Smooth muscle cell (in vitro differentiated cells): ENCODE measurements at regions not wholly inside any gene's neighbourhood (a gene's known extent, or its start where the extent isn't known, plus 50 kb on each side); places are given as distances from the start of the nearest gene placed in this dataset.

Experiments
- DNase-seq: peaks from one replicate; lab custom pipeline; 2025; ENCODE audit not compliant: unreplicated experiment; lab: John Stamatoyannopoulos, UW
- H2AFZ ChIP-seq: fragments of 200-600 bp; sonication (generic); 2 replicates; pipeline ENCODE4 v1.6.0; 2016; ENCODE audit warnings: antibody characterized with exemption, low read depth, mild to moderate bottlenecking
- H3F3A ChIP-seq: fragments of 200-600 bp; sonication (generic); 2 replicates; pipeline ENCODE4 v1.6.0; 2017; ENCODE audit warnings: antibody characterized with exemption, low read depth
- H3K27ac ChIP-seq: fragments of 200-600 bp; sonication (generic); 2 replicates; pipeline ENCODE4 v1.5.1; 2016; ENCODE audit warnings: low read depth, mild to moderate bottlenecking
- H3K27me3 ChIP-seq: fragments of 200-600 bp; sonication (generic); 2 replicates; pipeline ENCODE4 v1.6.1; 2016; ENCODE audit warnings: low read depth, mild to moderate bottlenecking
- H3K36me3 ChIP-seq: fragments of 200-600 bp; sonication (generic); 2 replicates; pipeline ENCODE4 v1.5.1; 2016; ENCODE audit warnings: low read depth
- H3K4me1 ChIP-seq: fragments of 200-600 bp; sonication (generic); 2 replicates; pipeline ENCODE4 v1.5.1; 2016; ENCODE audit warnings: low read depth
- H3K4me2 ChIP-seq: fragments of 200-600 bp; sonication (generic); 2 replicates; pipeline ENCODE4 v1.6.0; 2016; ENCODE audit warnings: mild to moderate bottlenecking
- H3K4me3 ChIP-seq: fragments of 200-600 bp; sonication (generic); 2 replicates; pipeline ENCODE4 v1.5.1; 2016; ENCODE audit warnings: mild to moderate bottlenecking
- H3K79me2 ChIP-seq: fragments of 200-600 bp; sonication (generic); 2 replicates; pipeline ENCODE4 v1.6.0; 2016; ENCODE audit warnings: low read depth, mild to moderate bottlenecking
- H3K9ac ChIP-seq: fragments of 200-600 bp; sonication (generic); 2 replicates; pipeline ENCODE4 v1.6.0; 2016; ENCODE audit warnings: low read depth
- H3K9me3 ChIP-seq: fragments of 200-600 bp; sonication (generic); replicated peaks from 2 replicates; pipeline ENCODE4 v1.5.1; 2016; ENCODE audit warnings: low read depth
- H4K20me1 ChIP-seq: fragments of 200-600 bp; sonication (generic); 2 replicates; pipeline ENCODE4 v1.6.0; 2016; ENCODE audit warnings: low read depth
- CTCF ChIP-seq: fragments of 200-600 bp; sonication (generic); IDR thresholded peaks from 2 replicates; pipeline ENCODE4 v1.5.1; 2017; ENCODE audit warnings: borderline replicate concordance, mild to moderate bottlenecking, antibody characterized with exemption; ENCODE audit not compliant: insufficient read depth, poor library complexity, severe bottlenecking
- WGBS: methylation state at CpG from one replicate; pipeline ENCODE4 v1.1.7; 2016; ENCODE audit warnings: low lambda C conversion rate; 5-methylcytosine and 5-hydroxymethylcytosine counted together

GRCh38 chr15:96737408-96737807, 406.9 kb downstream of the NR2F2 start:
- H3K36me3 ChIP-seq: no peaks in the 10 kb centered on the region
- 97% methylated on average over 6 of the region's 6 CpGs for WGBS
- H3K4me1 ChIP-seq: no peaks in the 10 kb centered on the region
- no peak overlapping the region for H2AFZ ChIP-seq
- no peak for TF ChIP-seq CTCF
- no peak for DNase-seq
- no peaks in the 10 kb centered on the region for H3K9me3 ChIP-seq
- H3F3A ChIP-seq: no peaks in the 10 kb centered on the region
- H4K20me1 ChIP-seq: no peaks in the 10 kb centered on the region
- H3K9ac ChIP-seq: no peak overlapping the region
- H3K27me3 ChIP-seq: no peaks in the 10 kb centered on the region
- H3K4me3 ChIP-seq: no peak overlapping the region
- no peak overlapping the region for H3K4me2 ChIP-seq
- no peak overlapping the region for H3K27ac ChIP-seq
- no peaks in the 10 kb centered on the region for H3K79me2 ChIP-seq

DNA sequence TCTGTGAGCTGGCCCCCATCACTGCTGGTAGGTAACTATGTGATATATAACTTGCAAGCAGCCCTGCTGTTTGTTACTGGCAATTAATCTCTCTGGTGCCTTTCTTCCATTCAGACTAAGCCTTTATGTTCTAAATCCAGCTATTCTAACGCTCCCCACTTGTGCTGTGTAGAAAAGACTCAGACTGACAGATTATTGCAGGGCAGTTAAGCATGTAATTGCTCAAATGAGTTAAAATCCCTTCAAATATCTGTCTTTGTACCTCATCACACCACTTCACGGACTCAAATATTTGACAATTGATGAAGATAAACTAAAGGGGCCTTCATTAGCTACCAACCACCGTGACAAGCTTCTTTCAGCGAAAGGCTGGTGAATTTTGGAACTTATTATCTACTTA, 416.2 kb downstream of the NR2F2 start:
- H3K36me3 ChIP-seq: no peaks in the 10 kb centered on the region
- H3K79me2 ChIP-seq: no peaks in the 10 kb centered on the region
- no peak overlapping the region for H3K27ac ChIP-seq
- no peak for TF ChIP-seq CTCF
- H3K4me1 ChIP-seq: peaks cover 29% of the 10 kb centered on the region
- no peak overlapping the region for H3K4me3 ChIP-seq
- 85% methylated on average over 4 of the region's 4 CpGs for WGBS
- H3K9ac ChIP-seq: no peak overlapping the region
- peaks cover 3% of the 10 kb centered on the region for H3K27me3 ChIP-seq
- no peaks in the 10 kb centered on the region for H3F3A ChIP-seq
- no peaks in the 10 kb centered on the region for H4K20me1 ChIP-seq
- no peak overlapping the region for H3K4me2 ChIP-seq
- no peak for DNase-seq
- H2AFZ ChIP-seq: no peak overlapping the region
- H3K9me3 ChIP-seq: no peaks in the 10 kb centered on the region

DNA sequence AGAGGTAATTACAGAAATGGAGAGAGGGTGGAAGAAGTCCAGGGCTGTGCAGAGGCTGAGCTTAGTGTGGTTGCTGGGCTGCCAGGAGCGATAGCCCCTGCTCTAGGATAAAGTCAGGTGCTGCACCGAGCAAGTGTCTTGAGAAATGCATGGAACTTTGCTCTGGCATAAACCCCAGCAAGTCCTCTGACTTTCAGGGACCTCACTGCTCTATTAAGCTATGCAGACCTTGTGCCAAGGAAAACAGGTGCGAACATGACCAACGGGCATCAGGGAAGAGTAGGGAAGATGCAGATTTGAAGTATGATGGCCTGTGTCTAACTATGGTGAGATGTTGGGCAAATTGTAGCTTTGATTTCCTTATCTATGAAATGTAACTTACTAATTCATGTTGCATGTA, 416.8 kb downstream of the NR2F2 start:
- H2AFZ ChIP-seq: no peak overlapping the region
- no peak overlapping the region for H3K4me2 ChIP-seq
- no peak overlapping the region for H3K27ac ChIP-seq
- peaks cover 3% of the 10 kb centered on the region for H3K27me3 ChIP-seq
- H3K36me3 ChIP-seq: no peaks in the 10 kb centered on the region
- no peak for DNase-seq
- no peak overlapping the region for H3K4me3 ChIP-seq
- H3K79me2 ChIP-seq: no peaks in the 10 kb centered on the region
- TF ChIP-seq CTCF: no peak
- peaks cover 29% of the 10 kb centered on the region for H3K4me1 ChIP-seq
- no peaks in the 10 kb centered on the region for H4K20me1 ChIP-seq
- no peaks in the 10 kb centered on the region for H3K9me3 ChIP-seq
- no peak overlapping the region for H3K9ac ChIP-seq
- WGBS: 94% methylated on average over 4 of the region's 4 CpGs
- H3F3A ChIP-seq: no peaks in the 10 kb centered on the region

DNA sequence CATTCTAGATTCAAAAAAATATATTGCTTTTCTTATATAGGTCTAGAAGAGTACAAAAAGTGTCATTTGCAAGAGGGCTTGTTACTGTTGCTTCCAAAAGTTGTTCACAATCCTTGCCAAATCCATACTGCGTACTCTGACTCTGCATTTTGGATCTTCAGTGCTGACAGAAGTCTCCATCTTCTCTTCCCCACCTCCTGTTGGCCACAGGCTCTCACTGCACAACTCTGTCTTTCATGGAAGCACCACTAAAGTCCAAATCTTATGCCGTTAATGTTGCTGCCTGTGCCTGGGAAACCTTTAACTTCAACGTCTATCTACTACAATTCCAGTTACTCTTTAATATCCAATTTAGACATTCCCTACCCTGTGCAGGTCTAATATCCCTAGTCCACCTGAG, 419.9 kb downstream of the NR2F2 start:
- H3K79me2 ChIP-seq: no peaks in the 10 kb centered on the region
- H3F3A ChIP-seq: no peaks in the 10 kb centered on the region
- no peak for DNase-seq

More for the DNA sequence above, 419.9 kb downstream of the NR2F2 start:
- Histone ChIP-seq H3K4me3 (no peak overlapping the region), H3K36me3 (no peaks in the 10 kb centered on the region), H2AFZ (no peak overlapping the region), H4K20me1 (no peaks in the 10 kb centered on the region), H3K9ac (no peak overlapping the region), H3K4me1 (peaks cover 29% of the 10 kb centered on the region), H3K27ac (no peak overlapping the region), H3K9me3 (no peaks in the 10 kb centered on the region), H3K27me3 (peaks cover 3% of the 10 kb centered on the region), H3K4me2 (no peak overlapping the region)
- no peak for TF ChIP-seq CTCF
- WGBS: 92% methylated on average over 3 of the region's 3 CpGs
